GM13976 (cell line): ENCODE measurements at regions not wholly inside any gene's neighbourhood (a gene's known extent, or its start where the extent isn't known, plus 50 kb on each side); places are given as distances from the start of the nearest gene placed in this dataset.

Experiments
- DNase-seq: peaks from one replicate; pipeline ENCODE4 v3.0.0; 2012; ENCODE audit warnings: low spot score
- CTCF ChIP-seq: IDR thresholded peaks from 2 replicates; pipeline ENCODE4 v1.5.1; 2012; ENCODE audit warnings: borderline replicate concordance, mild to moderate bottlenecking; ENCODE audit not compliant: insufficient read depth; ENCODE audit errors: extremely low read depth, missing control alignments, control extremely low read depth
- in situ Hi-C: fragments of 300-500 bp; cut with MboI; formaldehyde crosslinking; loops from one replicate; pipeline ENCODE4 v1.12.0; 2022; ENCODE audit warnings: low sequenced_read_pairs, mixed read lengths, inconsistent platforms; ENCODE audit not compliant: unreplicated experiment

GRCh38 chr16:73545755-73546154, 497.8 kb upstream of the ZFHX3 start:
- in situ Hi-C loops: no loop called here
- TF ChIP-seq CTCF: no peak
- no peak for DNase-seq

- no peak for DNase-seq
- TF ChIP-seq CTCF: no peak
- in situ Hi-C loops: no loop called here
Measured at GRCh38 chr16:73545290-73545689, 497.4 kb upstream of the ZFHX3 start.

GRCh38 chr16:73544826-73545225, 496.9 kb upstream of the ZFHX3 start:
- in situ Hi-C loops: no loop called here
- TF ChIP-seq CTCF: no peak
- no peak for DNase-seq

- no peak for TF ChIP-seq CTCF
- in situ Hi-C loops: no loop called here
- DNase-seq: no peak
Measured at GRCh38 chr16:73543970-73544599, 496.2 kb upstream of the ZFHX3 start.

- TF ChIP-seq CTCF: no peak
- in situ Hi-C loops: no loop called here
- no peak for DNase-seq
Measured at GRCh38 chr16:73543331-73543969, 495.5 kb upstream of the ZFHX3 start.

- no peak for TF ChIP-seq CTCF
- in situ Hi-C loops: no loop called here
- no peak for DNase-seq
Measured at GRCh38 chr16:73542885-73543284, 495.0 kb upstream of the ZFHX3 start.
